ENCODE measurements at regions not wholly inside any gene's neighbourhood (a gene's known extent, or its start where the extent isn't known, plus 50 kb on each side); places are given as distances from the start of the nearest gene placed in this dataset.
"Not testable (repeated sequence)": the region's sequence is repeated elsewhere in the genome, so short reads cannot be mapped to it uniquely, and the experiment has no call there.

DNA sequence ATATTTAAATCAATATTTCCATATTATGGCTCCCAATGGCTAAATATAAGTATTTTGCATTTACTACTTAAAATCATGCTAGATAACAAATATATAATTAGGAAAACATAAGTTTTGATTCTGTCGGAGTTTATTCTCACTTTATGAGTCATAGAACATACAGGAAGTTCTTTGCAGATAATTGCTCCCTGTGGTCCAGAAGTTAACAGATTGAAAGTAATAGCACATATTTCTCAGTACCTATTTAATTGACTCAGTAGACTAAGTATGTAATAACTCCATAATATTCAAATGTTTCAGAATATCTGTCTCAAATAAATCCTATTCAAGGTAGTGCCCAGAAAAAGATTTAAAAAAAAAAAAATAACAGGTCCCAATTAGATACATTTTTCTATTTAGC lies 806.0 kb upstream of the ATXN7L3B start:
- no peak for ATAC-seq
- peaks cover under 1% of the 10 kb centered on the region for H3K9me3 Mint-ChIP-seq

DNA sequence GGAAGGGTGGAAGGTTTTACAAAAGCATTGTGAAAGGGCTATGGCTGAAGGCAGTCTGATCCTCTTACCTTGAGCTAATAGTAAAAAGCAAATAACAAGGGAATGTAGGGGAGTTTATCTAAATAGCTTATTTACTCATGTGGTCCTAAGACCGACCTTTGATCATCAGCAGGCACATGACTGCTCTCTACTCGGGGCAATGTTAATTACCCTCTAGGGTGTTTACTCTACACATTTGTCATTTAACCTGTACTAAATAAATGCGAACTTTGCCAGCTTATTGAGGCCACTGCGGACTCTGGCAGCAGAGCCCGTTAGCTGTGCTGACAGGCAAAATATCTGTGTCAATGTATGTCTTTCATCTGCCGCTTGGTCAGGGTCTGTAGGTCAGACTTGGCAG lies 768.3 kb upstream of the ATXN7L3B start:
- no peak overlapping the region for H3K27ac Mint-ChIP-seq
- no peak overlapping the region for H3K4me3 Mint-ChIP-seq
- H3K4me1 Mint-ChIP-seq, result no peaks in the 10 kb centered on the region
- DNase-seq (ENCODE audit: low spot score in 2 of 2), result no peak
- no peak for ATAC-seq
- H3K36me3 Mint-ChIP-seq, result no peaks in the 10 kb centered on the region
- no peaks in the 10 kb centered on the region for H3K9me3 Mint-ChIP-seq

More for the DNA sequence above, 806.0 kb upstream of the ATXN7L3B start:
- DNase-seq (ENCODE audit: low spot score in 2 of 2), result no peak
- Mint-ChIP-seq H3K27ac (no peak overlapping the region), H3K36me3 (no peaks in the 10 kb centered on the region), H3K4me1 (no peaks in the 10 kb centered on the region), H3K4me3 (no peak overlapping the region)

DNA sequence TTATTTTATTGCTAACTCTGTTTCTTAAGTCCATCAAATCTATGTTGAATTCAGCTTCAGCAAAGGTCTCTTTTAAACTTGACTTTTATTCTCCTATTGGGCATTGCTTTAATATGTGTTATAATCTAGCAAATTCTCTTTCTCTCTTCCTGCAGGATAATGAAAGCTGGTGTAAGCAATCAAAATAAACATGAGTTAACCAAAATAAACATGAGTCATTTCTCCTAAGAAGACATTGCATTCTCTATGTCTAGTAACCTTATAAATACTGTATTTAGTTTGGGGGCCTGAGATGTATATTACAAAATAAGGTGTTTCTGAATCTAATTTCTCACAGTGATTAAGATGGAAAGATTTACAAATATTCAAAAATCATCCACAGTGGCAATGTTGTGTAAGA lies 739.1 kb upstream of the ATXN7L3B start:
- DNase-seq (ENCODE audit: low spot score in 2 of 2) (no peak), ATAC-seq (no peak)

DNA sequence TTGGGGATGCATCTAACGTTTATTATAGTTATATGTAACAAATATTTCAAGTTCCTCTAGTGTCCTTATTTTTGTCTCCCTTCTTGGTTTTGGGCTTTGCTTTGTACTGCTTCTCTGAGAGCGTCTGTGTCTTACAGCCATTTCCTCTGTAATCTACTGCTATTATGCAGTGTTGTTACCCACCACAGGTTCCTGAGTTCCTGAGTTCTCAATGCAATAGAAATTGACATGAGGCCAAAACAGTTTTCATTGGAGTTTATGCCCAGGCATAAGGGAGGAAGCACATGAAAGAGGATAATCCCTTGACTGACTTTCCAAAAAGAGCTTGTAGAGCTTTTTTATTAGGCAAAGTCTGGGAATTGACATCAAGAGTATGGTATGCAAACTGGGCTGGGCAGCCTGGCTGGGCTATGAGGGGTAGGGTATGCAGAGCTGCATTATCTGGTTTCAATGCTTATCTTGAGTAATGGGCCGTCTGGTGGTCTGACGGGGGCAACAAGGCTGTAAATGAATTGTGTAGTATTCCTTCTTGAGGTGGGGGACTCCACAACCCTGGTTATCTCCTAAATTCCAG lies 722.5 kb upstream of the ATXN7L3B start:
- Mint-ChIP-seq H3K4me3 (no peak overlapping the region), H3K27ac (no peak overlapping the region), H3K4me1 (no peaks in the 10 kb centered on the region), H3K9me3 (peaks cover 5% of the 10 kb centered on the region), H3K36me3 (no peaks in the 10 kb centered on the region)
- ATAC-seq (no peak), DNase-seq (ENCODE audit: low spot score in 2 of 2) (no peak)

More for the DNA sequence above, 739.1 kb upstream of the ATXN7L3B start:
- Mint-ChIP-seq H3K4me1 (no peaks in the 10 kb centered on the region), H3K36me3 (no peaks in the 10 kb centered on the region), H3K27ac (no peak overlapping the region), H3K4me3 (no peak overlapping the region), H3K9me3 (peaks cover 8% of the 10 kb centered on the region)

DNA sequence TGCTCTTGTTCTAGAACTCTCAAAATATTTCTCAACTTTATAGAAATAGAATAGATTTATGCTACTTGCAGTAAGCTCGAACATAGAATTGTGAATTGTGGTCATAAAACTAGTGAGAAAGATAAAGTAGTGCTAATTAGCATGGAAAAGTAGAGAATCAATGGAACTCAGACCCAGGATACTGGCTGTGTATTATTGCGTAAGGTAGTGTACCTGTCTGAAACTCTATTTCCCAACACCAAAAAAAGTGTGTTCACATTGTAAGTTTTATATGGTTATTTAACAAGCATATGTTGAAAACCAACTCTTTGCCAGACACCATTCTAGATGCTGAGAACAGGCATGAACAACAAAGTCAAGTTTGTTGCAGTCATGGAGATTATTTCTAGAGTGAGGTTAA lies 720.5 kb upstream of the ATXN7L3B start:
- Mint-ChIP-seq H3K27ac (no peak overlapping the region), H3K9me3 (peaks cover 5% of the 10 kb centered on the region), H3K4me1 (no peaks in the 10 kb centered on the region), H3K36me3 (no peaks in the 10 kb centered on the region), H3K4me3 (no peak overlapping the region)
- ATAC-seq (no peak), DNase-seq (ENCODE audit: low spot score in 2 of 2) (no peak)

DNA sequence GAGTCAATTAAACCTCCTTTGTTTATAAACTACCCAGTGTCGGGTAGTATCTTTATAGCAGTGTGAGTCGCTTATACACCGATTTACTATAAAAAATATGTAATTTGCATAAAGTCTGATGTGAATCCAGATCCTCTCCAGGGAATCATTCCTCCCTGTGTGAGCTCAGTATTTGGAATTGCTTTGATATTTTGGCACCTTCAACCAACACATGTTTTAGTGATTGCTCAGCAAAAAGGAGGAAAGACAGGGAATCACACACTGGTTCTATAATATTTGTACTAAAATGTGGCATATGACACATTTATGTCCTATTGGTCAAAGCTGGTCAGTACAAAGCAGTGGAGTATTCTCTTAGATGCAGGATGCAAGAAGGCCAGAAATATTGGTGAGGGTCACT lies 703.9 kb upstream of the ATXN7L3B start:
- Mint-ChIP-seq H3K27ac (no peak overlapping the region), H3K9me3 (peaks cover 8% of the 10 kb centered on the region), H3K4me1 (no peaks in the 10 kb centered on the region), H3K36me3 (no peaks in the 10 kb centered on the region), H3K4me3 (no peak overlapping the region)
- no peak for ATAC-seq
- no peak for DNase-seq (ENCODE audit: low spot score in 2 of 2)

DNA sequence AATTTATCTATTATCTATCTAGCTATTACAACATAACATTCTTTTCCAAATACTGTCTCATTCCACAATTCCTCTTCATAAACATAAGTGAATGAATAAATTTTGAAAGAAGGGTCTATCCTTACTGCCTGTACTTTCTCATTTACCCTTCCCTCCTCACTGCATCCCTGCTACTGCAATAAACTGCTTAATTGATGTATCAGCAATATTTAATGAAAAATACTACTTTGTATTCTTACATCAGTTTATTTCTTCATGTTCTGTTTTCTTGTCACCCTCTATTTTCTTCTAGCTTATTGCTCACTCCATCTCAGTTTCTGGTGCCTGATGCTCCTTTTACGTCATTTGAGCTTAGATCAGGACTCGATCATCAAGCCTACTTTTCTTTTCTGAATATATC lies 695.7 kb upstream of the ATXN7L3B start:
- no peak for DNase-seq (ENCODE audit: low spot score in 2 of 2)
- no peak overlapping the region for H3K27ac Mint-ChIP-seq
- no peaks in the 10 kb centered on the region for H3K36me3 Mint-ChIP-seq
- peaks cover 9% of the 10 kb centered on the region for H3K9me3 Mint-ChIP-seq
- H3K4me1 Mint-ChIP-seq, result no peaks in the 10 kb centered on the region
- H3K4me3 Mint-ChIP-seq, result no peak overlapping the region
- ATAC-seq, result no peak

DNA sequence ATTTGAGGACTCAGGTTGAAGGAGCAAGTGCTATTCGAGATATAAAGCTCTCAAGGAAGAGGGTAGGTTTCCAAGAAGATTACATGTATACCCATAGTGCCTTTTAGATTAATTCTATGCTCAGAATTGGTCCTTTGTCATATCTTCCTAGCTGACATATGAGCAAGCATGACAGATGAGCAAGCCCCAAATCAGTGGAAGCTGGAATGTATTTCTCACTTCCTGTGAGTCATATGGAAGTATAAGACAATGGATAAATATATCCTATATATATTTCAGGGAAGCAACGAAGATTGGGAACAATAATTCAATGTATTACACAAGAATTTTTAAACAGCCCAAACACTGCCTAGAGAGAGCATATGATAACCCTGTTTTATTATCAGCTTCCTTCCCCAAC lies 674.1 kb upstream of the ATXN7L3B start:
- ATAC-seq, result no peak
- Mint-ChIP-seq H3K4me3 (no peak overlapping the region), H3K9me3 (peaks cover 17% of the 10 kb centered on the region), H3K27ac (no peak overlapping the region), H3K4me1 (no peaks in the 10 kb centered on the region), H3K36me3 (no peaks in the 10 kb centered on the region)
- no peak for DNase-seq (ENCODE audit: low spot score in 2 of 2)

DNA sequence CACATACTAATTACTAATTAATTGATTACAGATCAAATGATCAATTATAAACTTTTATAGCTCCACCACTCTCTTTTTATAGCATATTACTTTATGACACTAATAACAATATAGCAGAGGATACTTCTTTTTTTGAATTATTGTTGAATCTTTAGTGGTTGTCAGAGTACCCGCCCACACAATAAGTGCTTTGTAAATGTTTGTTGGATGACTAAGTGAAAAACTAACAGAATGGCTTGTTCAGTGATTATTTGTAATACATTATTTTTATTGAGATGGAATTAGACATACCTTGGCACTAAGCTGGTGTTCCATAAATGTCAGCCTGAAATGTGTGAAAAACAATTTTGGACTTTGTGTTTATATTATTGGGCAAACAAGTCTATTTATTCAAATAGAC lies 670.5 kb upstream of the ATXN7L3B start:
- Mint-ChIP-seq H3K27ac (no peak overlapping the region), H3K36me3 (no peaks in the 10 kb centered on the region), H3K9me3 (peaks cover 13% of the 10 kb centered on the region), H3K4me3 (no peak overlapping the region), H3K4me1 (no peaks in the 10 kb centered on the region)
- DNase-seq (ENCODE audit: low spot score in 2 of 2), result no peak
- ATAC-seq, result no peak

DNA sequence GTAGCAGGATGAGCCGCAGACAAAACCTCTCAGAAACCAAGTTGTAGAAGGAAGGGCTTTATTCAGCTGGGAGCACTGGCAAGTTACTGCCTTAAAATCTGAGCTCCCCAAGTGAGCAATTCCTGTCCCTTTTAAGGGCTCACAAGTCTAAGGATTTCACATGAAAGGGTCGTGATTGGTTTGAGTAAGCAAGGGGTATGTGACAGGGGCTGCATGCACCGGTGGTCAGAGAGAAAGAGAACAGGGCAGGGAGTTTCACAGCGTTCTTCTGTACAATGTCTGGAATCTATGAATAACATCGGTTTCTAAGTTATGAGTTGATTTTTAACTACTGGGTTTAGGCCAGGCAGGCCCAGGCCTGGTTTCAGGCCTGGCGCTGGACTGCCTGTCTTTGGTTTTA lies 660.3 kb upstream of the ATXN7L3B start:
- H3K36me3 Mint-ChIP-seq; H3K9me3 Mint-ChIP-seq; ATAC-seq; H3K4me1 Mint-ChIP-seq; H3K27ac Mint-ChIP-seq; DNase-seq (ENCODE audit: low spot score in 2 of 2); H3K4me3 Mint-ChIP-seq: not testable (repeated sequence)

DNA sequence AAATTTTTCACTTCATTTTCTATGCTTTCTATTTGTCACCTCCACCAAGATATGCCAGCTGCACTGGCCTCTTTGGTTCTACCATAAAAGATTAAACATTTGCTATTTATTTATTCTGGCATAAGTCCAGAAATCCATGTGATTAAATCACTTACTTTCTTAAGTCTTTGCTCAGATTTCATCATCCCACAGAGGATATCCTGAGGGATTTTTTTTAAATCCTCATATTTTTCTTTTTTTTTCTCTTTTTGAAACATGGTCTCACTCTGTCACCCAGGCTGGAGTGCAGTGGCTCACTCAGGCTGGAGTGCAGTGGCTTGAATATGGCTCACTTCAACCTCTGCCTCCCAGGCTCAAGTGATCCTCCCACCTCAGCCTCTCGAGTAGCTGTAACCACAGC lies 645.4 kb upstream of the ATXN7L3B start:
- Mint-ChIP-seq H3K4me1 (no peaks in the 10 kb centered on the region), H3K27ac (no peak overlapping the region), H3K36me3 (no peaks in the 10 kb centered on the region), H3K9me3 (peaks cover 25% of the 10 kb centered on the region), H3K4me3 (no peak overlapping the region)
- ATAC-seq (no peak), DNase-seq (ENCODE audit: low spot score in 2 of 2) (no peak)

DNA sequence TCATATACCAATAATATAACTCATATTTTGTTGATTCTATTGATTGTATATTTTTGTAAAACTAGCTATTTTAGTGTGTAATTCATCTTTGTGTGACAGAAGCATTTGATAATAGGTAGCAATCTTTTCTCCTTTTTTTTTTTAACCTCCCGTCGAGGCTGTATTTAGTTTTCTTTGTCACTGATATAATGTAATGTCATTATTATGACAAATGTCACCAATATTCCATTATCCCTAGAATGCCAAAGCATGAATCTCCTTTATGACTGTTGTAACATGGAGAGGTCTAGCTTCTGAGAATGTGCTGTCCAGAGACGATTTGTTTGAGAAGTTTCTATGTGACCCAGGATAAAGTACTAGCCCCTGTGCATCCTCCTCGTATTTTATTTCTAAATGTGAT lies 639.0 kb upstream of the ATXN7L3B start:
- Mint-ChIP-seq H3K36me3 (no peaks in the 10 kb centered on the region), H3K4me3 (no peak overlapping the region), H3K27ac (no peak overlapping the region), H3K4me1 (no peaks in the 10 kb centered on the region), H3K9me3 (peaks cover 5% of the 10 kb centered on the region)
- ATAC-seq (no peak), DNase-seq (ENCODE audit: low spot score in 2 of 2) (no peak)

DNA sequence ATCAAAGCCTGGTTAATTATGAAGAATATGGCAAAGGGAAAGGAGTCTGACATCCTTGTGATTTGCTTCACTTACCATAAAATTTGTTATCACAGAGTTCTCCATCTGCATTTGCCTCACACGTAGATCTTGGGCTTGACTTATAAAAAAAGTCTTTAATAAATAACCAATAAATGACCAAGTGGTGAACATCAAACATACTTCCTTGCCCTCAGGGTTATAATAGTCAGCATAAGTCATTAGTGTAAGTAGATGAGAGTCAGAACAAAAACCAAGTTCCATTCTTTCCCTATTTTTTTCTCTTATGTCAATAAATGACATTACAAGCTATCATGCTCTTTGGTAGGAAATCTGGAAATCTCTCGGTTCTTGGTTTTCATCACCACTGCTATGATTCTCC lies 635.4 kb upstream of the ATXN7L3B start:
- ATAC-seq, result no peak
- DNase-seq (ENCODE audit: low spot score in 2 of 2), result no peak
- peaks cover 1% of the 10 kb centered on the region for H3K9me3 Mint-ChIP-seq

DNA sequence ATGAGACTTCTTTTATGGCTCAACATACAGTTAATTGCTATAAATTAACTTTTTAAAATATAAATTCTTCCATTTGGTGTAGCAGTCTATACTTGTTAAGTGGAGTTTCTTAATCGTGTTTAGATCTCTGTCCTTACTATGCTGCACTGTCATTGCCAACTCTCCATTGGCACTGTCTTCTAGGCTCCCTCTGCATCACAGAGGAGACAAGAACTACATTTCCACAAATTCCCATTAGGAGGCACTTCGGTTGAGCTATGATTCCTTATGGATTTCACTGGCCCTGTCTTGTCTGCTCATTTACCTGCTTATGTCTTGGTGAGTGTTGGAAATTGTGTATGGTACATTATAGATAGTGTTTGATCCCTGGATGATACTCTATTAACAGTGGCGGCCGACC lies 630.9 kb upstream of the ATXN7L3B start:
- peaks cover 4% of the 10 kb centered on the region for H3K9me3 Mint-ChIP-seq
- no peak overlapping the region for H3K27ac Mint-ChIP-seq
- DNase-seq (ENCODE audit: low spot score in 2 of 2), result no peak
- no peak for ATAC-seq
- no peaks in the 10 kb centered on the region for H3K4me1 Mint-ChIP-seq
- no peaks in the 10 kb centered on the region for H3K36me3 Mint-ChIP-seq
- H3K4me3 Mint-ChIP-seq, result no peak overlapping the region

More for the DNA sequence above, 635.4 kb upstream of the ATXN7L3B start:
- Mint-ChIP-seq H3K4me3 (no peak overlapping the region), H3K36me3 (no peaks in the 10 kb centered on the region), H3K27ac (no peak overlapping the region), H3K4me1 (no peaks in the 10 kb centered on the region)

DNA sequence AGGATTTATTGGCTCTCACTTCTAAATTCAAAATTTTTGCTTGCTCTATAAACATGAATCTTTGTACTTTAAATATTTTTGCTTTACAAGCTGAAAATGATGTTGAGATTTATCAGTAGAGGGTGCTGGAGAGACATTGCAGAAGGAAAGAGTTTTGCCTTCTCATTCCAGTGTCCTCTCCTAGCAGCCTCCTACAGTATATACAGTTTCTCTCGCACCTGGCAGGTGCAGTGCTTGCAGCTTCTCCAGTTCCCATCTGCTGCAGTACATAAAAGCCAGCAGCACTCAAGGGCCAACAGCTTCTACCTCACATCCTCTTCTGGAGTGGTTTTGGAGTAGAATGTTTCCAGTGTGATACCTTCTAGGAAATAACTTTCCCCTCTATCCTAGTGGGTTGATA lies 601.8 kb upstream of the ATXN7L3B start:
- DNase-seq (ENCODE audit: low spot score in 2 of 2) (no peak), ATAC-seq (no peak)
- Mint-ChIP-seq H3K9me3 (peaks cover 7% of the 10 kb centered on the region), H3K4me3 (no peak overlapping the region), H3K4me1 (no peaks in the 10 kb centered on the region), H3K36me3 (no peaks in the 10 kb centered on the region), H3K27ac (no peak overlapping the region)

DNA sequence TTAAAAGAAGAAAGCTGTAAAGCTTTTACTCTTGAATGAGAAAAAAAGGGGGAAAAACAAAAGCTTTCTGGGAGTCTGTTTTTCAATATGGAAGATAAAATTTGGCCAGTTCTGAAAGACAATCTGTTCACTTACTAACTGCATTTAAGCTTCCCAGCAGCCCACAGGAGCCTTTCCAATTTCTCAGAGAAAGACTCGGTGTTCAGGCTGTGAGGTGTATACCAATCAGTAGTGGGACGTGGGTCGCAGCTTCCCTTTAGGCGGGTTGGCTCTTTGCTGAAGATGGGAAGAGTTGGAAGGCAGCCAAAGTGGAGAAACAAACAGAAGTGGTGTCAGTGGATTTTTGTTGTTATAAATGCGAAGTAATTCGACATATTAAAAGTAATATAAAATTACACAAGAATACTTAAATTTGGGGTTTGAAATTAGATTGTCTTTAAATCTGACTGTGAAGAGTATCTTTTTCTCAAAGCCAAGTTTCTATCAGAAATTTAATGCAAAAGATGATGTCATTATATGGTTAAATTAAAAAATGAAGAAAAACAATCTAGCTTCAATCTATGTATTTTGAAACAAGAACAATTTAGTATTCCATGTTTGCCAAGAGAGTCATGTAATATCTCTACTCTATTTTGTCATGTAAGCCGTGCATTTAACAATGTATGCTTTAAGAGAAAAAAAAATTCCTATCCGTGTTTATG lies 590.2 kb upstream of the ATXN7L3B start:
- peaks cover 12% of the 10 kb centered on the region for H3K9me3 Mint-ChIP-seq
- no peaks in the 10 kb centered on the region for H3K4me1 Mint-ChIP-seq
- H3K27ac Mint-ChIP-seq, result no peak overlapping the region
- no peaks in the 10 kb centered on the region for H3K36me3 Mint-ChIP-seq
- ATAC-seq (no peak), DNase-seq (ENCODE audit: low spot score in 2 of 2) (no peak)
- H3K4me3 Mint-ChIP-seq, result no peak overlapping the region

Data from stimulated activated effector memory CD8-positive, alpha-beta T cell treated with anti-CD3 and anti-CD28 coated beads, Interleukin-12 subunit alpha, Interleukin-12 subunit beta, amount 100 ng/mL, for 72 hours (primary cell).